HG03280 (cell line): ENCODE measurements at regions not wholly inside any gene's neighbourhood (a gene's known extent, or its start where the extent isn't known, plus 50 kb on each side); places are given as distances from the start of the nearest gene placed in this dataset.

Source experiments
- ATAC-seq: cut with Tn5 transposase; IDR thresholded peaks from one replicate; pipeline ENCODE4 v1.9.1; 2021; ENCODE audit warnings: mild to moderate bottlenecking, moderate library complexity; ENCODE audit not compliant: unreplicated experiment

GRCh38 chr6:104239971-104240370, 619.7 kb downstream of the HACE1 start:
- no peak for ATAC-seq

GRCh38 chr6:104229057-104229456, 630.7 kb downstream of the HACE1 start:
- no peak for ATAC-seq

- no peak for ATAC-seq
Observed at GRCh38 chr6:104227508-104227907, 632.2 kb downstream of the HACE1 start.

- ATAC-seq = no peak
Observed at GRCh38 chr6:104226790-104227446, 632.8 kb downstream of the HACE1 start.

GRCh38 chr6:104218116-104218515, 641.6 kb downstream of the HACE1 start:
- ATAC-seq = no peak

- no peak for ATAC-seq
Observed at GRCh38 chr6:104214901-104215300, 644.8 kb downstream of the HACE1 start.

- no peak for ATAC-seq
Observed at GRCh38 chr6:104212977-104213668, 646.6 kb downstream of the HACE1 start.

GRCh38 chr6:104207635-104208034, 652.1 kb downstream of the HACE1 start:
- ATAC-seq = no peak

- no peak for ATAC-seq
Observed at GRCh38 chr6:104201557-104201956, 658.2 kb downstream of the HACE1 start.

- no peak for ATAC-seq
Observed at GRCh38 chr6:104187616-104188015, 672.1 kb downstream of the HACE1 start.

- ATAC-seq = no peak
Observed at GRCh38 chr6:104186831-104187230, 672.9 kb downstream of the HACE1 start.

- ATAC-seq = no peak
Observed at GRCh38 chr6:104183816-104184435, 675.8 kb downstream of the HACE1 start.

- ATAC-seq = no peak
Observed at GRCh38 chr6:104182811-104183210, 676.9 kb downstream of the HACE1 start.

GRCh38 chr6:104173668-104174067, 686.1 kb downstream of the HACE1 start:
- no peak for ATAC-seq

GRCh38 chr6:104170401-104170800, 689.3 kb downstream of the HACE1 start:
- ATAC-seq = no peak

GRCh38 chr6:104166055-104166668, 693.6 kb downstream of the HACE1 start:
- ATAC-seq = no peak

- no peak for ATAC-seq
Observed at GRCh38 chr6:104162036-104162669, 697.6 kb downstream of the HACE1 start.

GRCh38 chr6:104159045-104159618, 700.6 kb downstream of the HACE1 start:
- no peak for ATAC-seq

- no peak for ATAC-seq
Observed at GRCh38 chr6:104143757-104144156, 716.0 kb downstream of the HACE1 start.

GRCh38 chr6:104134876-104135275, 724.8 kb downstream of the HACE1 start:
- no peak for ATAC-seq

GRCh38 chr6:104130343-104130742, 729.4 kb downstream of the HACE1 start:
- ATAC-seq = no peak
